HEK293 (cell line): ENCODE measurements at regions not wholly inside any gene's neighbourhood (a gene's known extent, or its start where the extent isn't known, plus 50 kb on each side); places are given as distances from the start of the nearest gene placed in this dataset.

Source experiments
- CTCF ChIP-seq: fragments of 450-650 bp; formaldehyde crosslinking; IDR thresholded peaks from 2 replicates; pipeline ENCODE4 v1.5.1; 2016; ENCODE audit warnings: missing biosample characterization, missing genetic modification characterization
- PATZ1 ChIP-seq: fragments of 450-650 bp; formaldehyde crosslinking; IDR thresholded peaks from 2 replicates; pipeline ENCODE4 v1.5.1; 2016; ENCODE audit warnings: missing biosample characterization, missing genetic modification characterization
- ZBTB7A ChIP-seq: fragments of 450-650 bp; formaldehyde crosslinking; IDR thresholded peaks from 2 replicates; pipeline ENCODE4 v1.5.1; 2016; ENCODE audit warnings: low read depth, missing biosample characterization, missing genetic modification characterization
- ZNF664 ChIP-seq: fragments of 450-650 bp; formaldehyde crosslinking; IDR thresholded peaks from 2 replicates; pipeline ENCODE4 v1.5.1; 2016; ENCODE audit warnings: missing biosample characterization, missing genetic modification characterization
- ZNF830 ChIP-seq: fragments of 450-650 bp; IDR thresholded peaks from 2 replicates; pipeline ENCODE4 v1.5.0; 2018; ENCODE audit warnings: missing biosample characterization, missing genetic modification characterization, low read depth, mild to moderate bottlenecking, moderate library complexity

- TF ChIP-seq CTCF (tag by site-specific recombination) (no peak), ZBTB7A (tag by site-specific recombination) (no peak), PATZ1 (tag by site-specific recombination) (no peak), ZNF830 (no peak), ZNF664 (tag by site-specific recombination) (no peak)
These were observed 801.9 kb downstream of the PLOD2 start for GRCh38 chr3:145359040-145359439.
